ENCODE measurements at regions not wholly inside any gene's neighbourhood (a gene's known extent, or its start where the extent isn't known, plus 50 kb on each side); places are given as distances from the start of the nearest gene placed in this dataset.

- H3K27ac ChIP-seq, result no peak overlapping the region
- TF ChIP-seq, protein P1, sequence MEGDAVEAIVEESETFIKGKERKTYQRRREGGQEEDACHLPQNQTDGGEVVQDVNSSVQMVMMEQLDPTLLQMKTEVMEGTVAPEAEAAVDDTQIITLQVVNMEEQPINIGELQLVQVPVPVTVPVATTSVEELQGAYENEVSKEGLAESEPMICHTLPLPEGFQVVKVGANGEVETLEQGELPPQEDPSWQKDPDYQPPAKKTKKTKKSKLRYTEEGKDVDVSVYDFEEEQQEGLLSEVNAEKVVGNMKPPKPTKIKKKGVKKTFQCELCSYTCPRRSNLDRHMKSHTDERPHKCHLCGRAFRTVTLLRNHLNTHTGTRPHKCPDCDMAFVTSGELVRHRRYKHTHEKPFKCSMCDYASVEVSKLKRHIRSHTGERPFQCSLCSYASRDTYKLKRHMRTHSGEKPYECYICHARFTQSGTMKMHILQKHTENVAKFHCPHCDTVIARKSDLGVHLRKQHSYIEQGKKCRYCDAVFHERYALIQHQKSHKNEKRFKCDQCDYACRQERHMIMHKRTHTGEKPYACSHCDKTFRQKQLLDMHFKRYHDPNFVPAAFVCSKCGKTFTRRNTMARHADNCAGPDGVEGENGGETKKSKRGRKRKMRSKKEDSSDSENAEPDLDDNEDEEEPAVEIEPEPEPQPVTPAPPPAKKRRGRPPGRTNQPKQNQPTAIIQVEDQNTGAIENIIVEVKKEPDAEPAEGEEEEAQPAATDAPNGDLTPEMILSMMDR (conservative IDR thresholded peaks at IDR 0.05), result no peak
These were observed 571.9 kb upstream of the BRINP1 start for GRCh38 chr9:119941091-119941490.

- TF ChIP-seq, protein P1 (conservative IDR thresholded peaks at IDR 0.05), result no peak
- peak overlapping the region; percentile 72 for H3K27ac ChIP-seq
These were observed 569.6 kb upstream of the BRINP1 start for GRCh38 chr9:119938871-119939270.

GRCh38 chr9:119934497-119934896, 565.3 kb upstream of the BRINP1 start:
- TF ChIP-seq, protein P1 (conservative IDR thresholded peaks at IDR 0.05), result no peak
- no peak overlapping the region for H3K27ac ChIP-seq

GRCh38 chr9:119933191-119933590, 564.0 kb upstream of the BRINP1 start:
- H3K27ac ChIP-seq, result no peak overlapping the region
- TF ChIP-seq, protein P1 (conservative IDR thresholded peaks at IDR 0.05), result no peak

- TF ChIP-seq, protein P1 (conservative IDR thresholded peaks at IDR 0.05), result 0 out of 2 replicates have a peak, but pooled peaks have one; percentile 8
- H3K27ac ChIP-seq, result no peak overlapping the region
These were observed 555.5 kb upstream of the BRINP1 start for GRCh38 chr9:119924736-119925135.

GRCh38 chr9:119917175-119917574, 547.9 kb upstream of the BRINP1 start:
- H3K27ac ChIP-seq, result no peak overlapping the region
- TF ChIP-seq, protein P1 (conservative IDR thresholded peaks at IDR 0.05), result no peak

DNA sequence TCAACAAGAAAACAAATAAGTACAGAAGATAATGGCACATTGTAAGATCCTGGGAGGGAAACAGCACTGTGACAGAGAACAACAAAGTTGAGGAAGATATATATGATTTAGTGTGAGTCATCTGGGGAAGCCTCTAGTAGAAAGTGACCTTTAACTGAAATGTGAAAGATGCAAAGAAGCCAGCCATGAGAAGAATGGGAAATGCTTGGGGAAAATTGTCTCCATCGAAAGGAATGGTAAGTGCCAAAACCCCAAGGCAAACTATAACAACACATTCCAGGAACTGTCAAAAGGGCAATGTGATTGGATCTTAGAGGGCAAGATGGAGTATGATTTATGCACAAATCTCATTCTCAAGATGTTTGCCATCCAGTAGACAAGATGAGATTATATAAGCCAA, 537.8 kb upstream of the BRINP1 start:
- TF ChIP-seq, protein P1 (conservative IDR thresholded peaks at IDR 0.05), result no peak
- H3K27ac ChIP-seq, result no peak overlapping the region

Measured in VCaP (cell line).